GM23338 (cell line): ENCODE measurements at regions not wholly inside any gene's neighbourhood (a gene's known extent, or its start where the extent isn't known, plus 50 kb on each side); places are given as distances from the start of the nearest gene placed in this dataset. TPM values are rescaled to one million over a fixed set of nuclear protein-coding genes. Genes with fewer than 3 reads are reported as not detected.

Experiments used
- small RNA-seq: library from RNA; depleted of rRNA; stranded (forward); fragments of <200 nt; gene quantifications from one replicate; pipeline ENCODE3, GENCODE V24; 2014; ENCODE audit warnings: low replicate concordance

Small RNAs in the stretch of these regions (small RNA-seq; reads per million reads assigned to genes)
- gene RF00019, result not detected
